ENCODE measurements at regions not wholly inside any gene's neighbourhood (a gene's known extent, or its start where the extent isn't known, plus 50 kb on each side); places are given as distances from the start of the nearest gene placed in this dataset.

GRCh38 chr1:228975238-228975907 lies 240.1 kb downstream of the RHOU start:
- intact Hi-C loops (cut with DNase I) = no loop called here
- 96 to 99% (median 98%) methylated on average over 5 to 8 of the region's 8 CpGs for WGBS, 4 donors
- Histone ChIP-seq H3K4me1 (replicated peaks in 1 of 2) (peaks cover 0 to 11% of the 10 kb centered on the region in 2 donors), H3K27me3 (peaks cover 4% of the 10 kb centered on the region), H3K27ac (no peak overlapping the region), H3K36me3 (replicated peaks in 1 of 2) (no peaks in the 10 kb centered on the region), H3K4me3 (no peak overlapping the region), H3K9me3 (replicated peaks in 1 of 3) (no peaks in the 10 kb centered on the region)
- no peak for TF ChIP-seq CTCF (IDR thresholded peaks at IDR 0.05)
- no peak for TF ChIP-seq POLR2A (IDR thresholded peaks at IDR 0.05)
- no peak for DNase-seq

GRCh38 chr1:228976316-228976715 lies 241.0 kb downstream of the RHOU start:
- WGBS, 4 donors = 79 to 96% (median 89%) methylated on average over 6 of the region's 6 CpGs
- Histone ChIP-seq H3K27ac (no peak overlapping the region), H3K4me1 (replicated peaks in 1 of 2) (peaks cover 0 to 11% of the 10 kb centered on the region in 2 donors), H3K36me3 (replicated peaks in 1 of 2) (no peaks in the 10 kb centered on the region), H3K4me3 (no peak overlapping the region), H3K9me3 (replicated peaks in 1 of 3) (no peaks in the 10 kb centered on the region), H3K27me3 (peaks cover 4% of the 10 kb centered on the region)
- no peak for DNase-seq
- TF ChIP-seq CTCF (IDR thresholded peaks at IDR 0.05) (no peak), POLR2A (IDR thresholded peaks at IDR 0.05) (no peak)
- intact Hi-C loops (cut with DNase I) = no loop called here

- H3K36me3 ChIP-seq (replicated peaks in 1 of 2) = no peaks in the 10 kb centered on the region
- no peak for TF ChIP-seq POLR2A (IDR thresholded peaks at IDR 0.05)
- peaks cover 0 to 11% of the 10 kb centered on the region in 2 donors for H3K4me1 ChIP-seq (replicated peaks in 1 of 2)
- no peak overlapping the region for H3K4me3 ChIP-seq
- 84 to 91% (median 87%) methylated on average over 8 of the region's 8 CpGs for WGBS, 4 donors
- H3K27ac ChIP-seq = no peak overlapping the region
- DNase-seq = no peak
- H3K27me3 ChIP-seq = peaks cover 4% of the 10 kb centered on the region
- H3K9me3 ChIP-seq (replicated peaks in 1 of 3) = no peaks in the 10 kb centered on the region
- intact Hi-C loops (cut with DNase I) = no loop called here
These were observed 242.0 kb downstream of the RHOU start for GRCh38 chr1:228977307-228977706.

GRCh38 chr1:228977741-228978140 lies 242.5 kb downstream of the RHOU start:
- WGBS, 4 donors = 90 to 96% (median 94%) methylated on average over 3 of the region's 3 CpGs
- no peak for DNase-seq

More at GRCh38 chr1:228977741-228978140, 242.5 kb downstream of the RHOU start:
- Histone ChIP-seq H3K4me1 (replicated peaks in 1 of 2) (peaks cover 0 to 11% of the 10 kb centered on the region in 2 donors), H3K36me3 (replicated peaks in 1 of 2) (no peaks in the 10 kb centered on the region), H3K27me3 (peaks cover 3% of the 10 kb centered on the region), H3K27ac (no peak overlapping the region), H3K9me3 (replicated peaks in 1 of 3) (no peaks in the 10 kb centered on the region), H3K4me3 (no peak overlapping the region)
- intact Hi-C loops (cut with DNase I) = no loop called here
- no peak for TF ChIP-seq POLR2A (IDR thresholded peaks at IDR 0.05)
- no peak for TF ChIP-seq CTCF (IDR thresholded peaks at IDR 0.05)
